ENCODE measurements at regions not wholly inside any gene's neighbourhood (a gene's known extent, or its start where the extent isn't known, plus 50 kb on each side); places are given as distances from the start of the nearest gene placed in this dataset.

GRCh38 chr5:174607205-174607604, 117.2 kb upstream of the MSX2 start:
- TF ChIP-seq EZH2 (IDR thresholded peaks at IDR 0.05; ENCODE audit: low read length, missing control alignments) (no peak), CTCF (conservative IDR thresholded peaks at IDR 0.05 in 1 of 2, IDR thresholded peaks at IDR 0.05 in 1 of 2; ENCODE audit: low read depth in 1 of 2, low read length in 2 of 2) (no peak)
